ENCODE measurements at regions not wholly inside any gene's neighbourhood (a gene's known extent, or its start where the extent isn't known, plus 50 kb on each side); places are given as distances from the start of the nearest gene placed in this dataset.

DNA sequence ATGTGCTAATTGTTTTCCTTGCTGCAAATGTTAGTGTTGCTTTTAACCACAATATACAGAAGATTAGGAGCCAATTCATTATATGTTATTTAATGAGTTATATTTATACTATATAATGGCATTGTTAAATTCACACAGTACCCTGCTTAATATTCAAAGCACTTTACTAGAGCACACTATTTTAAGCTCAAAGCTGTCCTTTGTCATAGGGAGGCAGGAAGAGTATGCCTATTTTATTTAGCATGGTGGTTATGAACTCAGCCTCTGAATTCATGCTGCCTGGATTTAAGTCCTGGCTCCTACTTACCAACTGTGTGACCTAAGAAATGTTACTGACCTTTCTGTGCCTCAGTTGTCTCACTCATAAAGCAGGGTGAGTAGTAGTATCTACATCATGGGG, 80.5 kb downstream of the FASTKD2 start:
- DNase-seq: no peak

DNA sequence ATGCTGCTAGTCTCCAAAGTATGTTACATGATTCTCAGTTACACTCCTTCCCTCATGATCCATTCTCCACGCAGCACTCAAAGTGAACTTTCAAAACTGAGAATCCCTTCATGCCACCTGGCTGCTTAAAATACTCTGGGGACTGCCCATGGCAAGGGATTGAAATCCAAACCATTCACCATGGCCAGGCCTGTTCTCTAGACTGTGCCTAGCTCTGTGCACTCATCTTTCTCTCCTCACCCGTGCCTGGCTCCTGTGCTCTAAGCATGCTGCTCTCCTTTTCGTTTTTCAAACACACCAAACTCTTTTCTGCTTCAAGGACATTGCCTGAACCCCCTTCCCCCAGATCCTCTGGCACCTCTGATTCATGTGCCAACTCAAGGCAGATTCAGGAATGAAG, 80.9 kb downstream of the FASTKD2 start:
- peak in 1 of 2 experiments; percentile 66 for DNase-seq

DNA sequence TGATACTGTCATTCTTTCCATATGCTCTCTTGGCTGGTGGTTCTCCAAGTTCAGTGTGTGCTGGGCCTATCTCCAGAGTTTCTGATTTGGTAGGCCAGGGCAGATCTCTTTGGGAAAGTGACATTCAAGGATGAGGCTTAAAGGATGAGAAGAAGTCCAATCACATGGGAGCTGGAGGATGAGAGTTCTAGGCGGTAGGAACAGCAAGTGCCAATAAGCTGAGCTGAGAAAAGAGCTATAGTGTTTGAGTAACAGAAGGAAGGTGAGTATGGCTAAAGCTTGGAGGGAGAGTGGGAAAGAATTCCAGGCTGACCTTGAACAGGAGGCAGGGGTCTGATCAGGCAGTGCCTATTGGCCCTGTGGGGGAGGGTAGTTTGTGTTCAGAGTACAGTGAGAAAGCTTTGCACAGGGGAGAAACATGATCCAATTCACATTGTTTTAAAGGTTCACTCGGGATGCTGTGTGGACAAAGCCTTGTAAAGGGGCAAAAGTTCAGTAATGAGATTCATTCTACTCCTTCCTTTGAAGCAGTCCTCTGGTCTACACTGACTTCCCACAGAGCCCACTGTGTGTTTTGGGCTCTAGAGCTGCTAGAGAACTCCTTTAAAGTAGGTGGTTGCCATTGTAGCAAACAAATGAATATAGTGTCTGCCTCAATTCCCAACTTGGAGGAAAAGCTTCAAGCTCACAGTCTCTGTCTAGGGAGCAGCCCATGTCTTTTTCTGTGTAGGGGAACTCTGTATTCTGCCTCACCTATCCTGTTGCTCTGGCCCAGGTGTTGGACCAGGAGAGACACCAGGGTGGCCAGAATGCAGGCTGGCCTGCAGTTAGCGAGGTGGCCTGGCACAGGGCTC, 81.8 kb downstream of the FASTKD2 start:
- peak; percentile 65 to 88 for DNase-seq

DNA sequence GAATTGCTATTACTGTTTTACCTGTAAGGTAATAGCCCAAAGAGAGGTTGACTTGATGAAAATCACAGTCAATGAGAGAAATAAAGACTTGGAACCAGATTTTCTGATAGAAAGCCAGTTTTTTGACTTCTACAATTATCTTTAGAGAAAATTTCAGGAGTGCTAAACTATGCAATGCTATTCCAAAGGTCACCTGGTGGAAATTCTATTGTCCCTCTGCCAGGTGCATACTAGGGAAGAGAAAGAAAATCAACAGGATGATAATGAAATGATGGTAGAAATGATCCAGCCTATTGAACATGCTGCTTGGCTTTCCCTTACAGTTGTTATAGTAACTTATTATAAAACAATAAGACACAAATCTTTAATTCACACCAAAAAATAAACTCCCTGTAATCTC, 85.0 kb downstream of the FASTKD2 start:
- DNase-seq: no peak

DNA sequence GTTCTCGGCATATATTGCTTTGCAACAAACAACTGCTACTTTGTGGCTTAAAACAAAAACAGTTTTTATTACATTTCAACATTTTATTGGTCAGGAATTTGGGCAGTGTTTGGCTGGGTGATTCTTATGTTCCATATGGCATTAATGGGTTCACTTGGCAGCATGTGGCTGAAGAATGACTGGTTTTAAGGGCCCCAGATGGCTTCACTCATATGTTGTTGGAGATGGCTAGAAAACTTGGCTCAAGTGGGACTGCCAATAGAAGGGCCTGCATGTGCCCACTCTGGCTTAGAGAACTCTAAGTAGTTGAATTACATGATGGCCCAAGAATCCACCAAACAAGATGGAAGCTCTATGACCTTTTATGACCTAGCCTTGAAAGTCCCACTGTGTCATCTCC, 86.1 kb downstream of the FASTKD2 start:
- peak; percentile 83 to 96 for DNase-seq

DNA sequence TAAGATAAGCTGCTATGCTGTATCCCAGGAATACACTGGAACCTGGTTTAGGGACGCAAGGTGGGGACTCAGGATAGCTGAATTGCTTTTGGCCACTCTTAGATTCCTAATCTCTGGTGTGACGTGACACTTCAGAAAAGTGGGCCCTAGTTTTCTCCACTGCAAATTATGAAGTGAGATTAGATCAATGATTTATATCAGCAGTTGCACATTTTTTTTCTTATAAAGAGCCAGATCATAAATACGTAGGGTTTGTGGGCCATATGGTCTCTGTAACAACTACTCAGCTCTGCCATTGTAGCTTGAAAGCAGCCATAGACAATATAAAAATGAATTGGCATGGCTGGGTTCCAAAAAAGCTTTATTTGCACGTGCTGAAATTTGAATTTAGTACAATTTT, 85.4 kb upstream of the CPO start:
- peak in 1 of 2 experiments; percentile 55 for DNase-seq

DNA sequence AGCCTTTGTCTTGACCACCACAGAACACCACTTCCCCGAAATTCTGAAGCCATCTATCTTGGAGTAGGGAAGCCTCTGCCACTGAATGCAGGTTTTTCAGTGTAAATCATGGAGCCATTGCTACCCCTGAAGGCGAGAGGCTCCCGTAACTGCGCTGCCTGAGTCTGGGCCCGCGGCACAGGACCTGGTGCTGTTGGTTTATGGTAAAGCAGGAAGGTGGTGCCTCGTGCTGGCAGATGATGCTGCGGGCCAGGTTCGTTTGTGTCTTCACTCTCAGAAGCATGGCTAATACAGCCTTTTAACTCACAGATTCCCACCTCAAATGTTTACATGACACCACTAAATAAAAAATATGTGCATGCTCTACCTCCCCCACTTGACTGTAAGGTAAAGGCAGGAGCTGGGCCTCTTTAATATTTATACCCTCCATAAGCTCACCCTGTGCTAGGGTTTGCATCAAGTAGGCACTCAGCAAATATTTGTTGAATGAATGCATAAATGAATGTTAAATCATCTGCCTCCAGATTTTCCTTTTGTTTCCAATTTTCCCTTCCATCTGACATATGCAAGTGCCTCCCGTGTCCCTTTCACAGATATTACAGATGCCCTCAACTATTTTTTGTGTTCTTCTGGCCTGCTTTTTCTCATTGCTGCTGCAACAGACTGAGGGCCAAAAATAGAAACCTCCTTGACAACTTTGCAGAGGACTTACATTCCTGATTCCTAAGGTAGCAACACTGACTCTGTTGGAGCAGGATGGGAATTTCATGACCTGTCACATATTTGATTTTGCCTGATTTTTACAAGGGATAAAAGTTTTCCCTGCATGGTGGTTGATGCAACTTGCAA, 83.5 kb upstream of the CPO start:
- peak in 1 of 2 experiments; percentile 66 for DNase-seq

DNA sequence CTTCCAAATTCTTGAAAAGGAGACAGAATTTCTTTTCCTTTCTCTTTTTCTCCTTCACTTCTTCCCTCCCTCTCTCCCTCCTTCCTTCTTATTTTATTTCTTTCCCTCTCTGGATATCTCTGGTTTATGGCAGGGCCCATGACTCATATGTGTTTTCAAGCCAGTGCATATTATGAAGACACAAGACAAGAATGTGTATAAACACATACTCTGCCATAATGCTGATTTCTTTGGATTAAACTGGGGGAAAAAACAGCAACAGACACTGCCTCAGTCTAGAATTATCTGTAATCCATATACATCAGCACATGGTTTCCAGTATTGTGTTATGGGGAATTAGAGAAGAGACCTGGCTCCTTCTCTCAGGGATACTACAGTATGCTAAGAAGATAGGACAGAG, 82.8 kb upstream of the CPO start:
- no peak for DNase-seq

DNA sequence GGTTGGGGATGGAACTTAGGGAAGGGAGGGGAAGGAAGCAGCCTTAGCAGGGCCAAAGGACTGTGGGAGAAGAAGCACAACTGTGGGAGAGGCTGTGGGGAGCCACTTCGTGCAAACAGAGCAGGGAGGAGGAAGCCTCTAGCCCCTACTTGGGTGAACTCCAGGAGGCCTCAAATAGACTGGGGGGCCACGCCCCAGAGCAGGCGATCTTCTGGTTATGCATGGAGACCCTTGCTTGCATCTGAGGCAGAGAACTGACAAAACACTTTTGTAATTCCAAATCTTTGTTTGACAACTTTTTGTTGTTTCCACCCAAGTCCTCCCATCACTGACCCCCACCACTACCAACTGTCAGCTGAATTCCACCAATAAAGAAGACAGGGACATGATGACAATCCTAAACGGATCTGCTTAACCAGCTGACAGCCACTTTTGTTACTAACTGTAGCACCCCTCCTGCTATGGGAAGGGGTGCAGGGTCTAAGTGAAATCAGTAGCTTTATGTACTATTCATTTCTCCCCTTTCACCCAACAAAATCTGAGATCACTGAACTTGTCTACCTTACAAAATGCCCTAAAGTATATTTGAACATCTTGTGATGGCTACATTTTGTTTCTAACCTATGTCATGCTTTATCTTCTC, 80.5 kb upstream of the CPO start:
- DNase-seq: no peak

DNA sequence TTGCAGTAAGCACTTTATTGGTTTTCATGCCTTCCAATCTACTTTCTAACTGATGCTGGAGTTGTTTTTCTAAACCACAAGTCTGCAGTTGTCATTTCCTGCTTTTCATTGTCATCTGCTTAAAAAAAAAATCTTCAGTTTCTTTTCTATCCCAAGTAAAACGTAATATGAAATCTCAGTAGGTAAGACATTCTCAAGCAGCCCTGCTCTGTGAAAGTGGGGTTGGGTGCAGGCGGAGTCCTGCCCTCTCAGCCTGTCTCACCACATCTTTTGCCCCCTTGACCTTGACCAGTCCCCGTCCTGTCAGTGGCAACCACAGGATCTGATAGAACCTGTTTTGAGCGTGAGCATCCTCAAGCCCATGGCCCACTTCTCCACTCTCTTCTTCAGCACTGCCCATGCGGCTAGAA, 80.0 kb upstream of the CPO start:
- DNase-seq: no peak

DNA sequence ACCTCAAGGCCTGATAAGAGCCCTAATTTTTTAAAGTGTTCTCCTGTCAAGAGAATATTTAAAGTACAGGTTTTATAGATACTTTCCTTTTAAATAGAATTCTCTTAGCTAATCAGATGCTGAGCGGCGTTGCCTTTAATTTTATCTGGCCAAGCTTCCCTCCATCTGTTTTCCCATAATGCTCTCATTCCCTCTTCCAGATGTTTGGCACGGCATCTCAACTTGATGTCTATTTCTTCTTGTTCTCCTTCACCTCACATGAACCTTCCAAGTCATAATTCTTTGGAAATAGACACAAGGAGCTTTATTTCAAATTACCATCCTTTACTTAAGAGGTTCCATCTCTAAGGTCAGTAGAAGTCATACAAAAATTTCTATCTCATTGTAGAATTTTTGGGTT, 76.1 kb upstream of the CPO start:
- DNase-seq: peak in 1 of 2 experiments; percentile 47

DNA sequence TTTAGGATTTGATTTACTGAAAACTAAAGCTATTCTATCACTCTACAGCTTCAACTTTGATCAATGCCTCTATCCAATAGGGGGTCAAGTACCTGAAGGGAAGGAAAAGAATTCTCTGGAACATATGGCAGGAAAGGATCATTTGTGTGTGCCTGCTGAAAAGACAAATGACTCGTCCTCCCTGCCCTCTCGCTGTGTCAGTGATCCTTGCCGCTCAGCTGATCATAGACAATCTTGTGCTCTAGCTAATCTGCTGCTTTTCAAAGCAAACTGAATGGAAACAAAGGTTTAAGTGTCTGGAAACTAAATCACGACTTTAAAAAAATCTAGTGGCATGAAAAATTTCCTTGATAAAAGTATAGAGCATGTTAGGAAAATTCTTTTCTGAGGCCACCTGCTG, 75.6 kb upstream of the CPO start:
- peak in 1 of 2 experiments; percentile 32 for DNase-seq

DNA sequence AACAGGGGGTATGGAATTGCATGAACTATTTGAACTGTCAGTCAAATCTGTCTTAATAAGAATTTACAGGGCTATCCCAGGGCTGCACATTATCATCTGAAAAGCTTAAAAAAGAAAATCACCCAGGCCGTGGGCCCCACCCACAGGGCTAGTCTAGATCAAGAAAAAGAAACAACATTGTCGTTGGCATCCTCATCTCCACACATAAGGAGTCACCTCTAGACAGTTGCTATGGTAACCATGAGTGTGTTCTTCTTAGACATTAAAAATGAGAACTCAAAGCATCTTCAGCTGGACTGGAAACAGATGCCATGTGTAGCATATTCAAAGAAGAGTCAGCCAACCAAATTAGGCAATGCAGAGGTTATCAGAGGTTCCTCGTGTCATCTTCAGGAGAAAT, 72.3 kb upstream of the CPO start:
- peak in 1 of 2 experiments; percentile 16 for DNase-seq

DNA sequence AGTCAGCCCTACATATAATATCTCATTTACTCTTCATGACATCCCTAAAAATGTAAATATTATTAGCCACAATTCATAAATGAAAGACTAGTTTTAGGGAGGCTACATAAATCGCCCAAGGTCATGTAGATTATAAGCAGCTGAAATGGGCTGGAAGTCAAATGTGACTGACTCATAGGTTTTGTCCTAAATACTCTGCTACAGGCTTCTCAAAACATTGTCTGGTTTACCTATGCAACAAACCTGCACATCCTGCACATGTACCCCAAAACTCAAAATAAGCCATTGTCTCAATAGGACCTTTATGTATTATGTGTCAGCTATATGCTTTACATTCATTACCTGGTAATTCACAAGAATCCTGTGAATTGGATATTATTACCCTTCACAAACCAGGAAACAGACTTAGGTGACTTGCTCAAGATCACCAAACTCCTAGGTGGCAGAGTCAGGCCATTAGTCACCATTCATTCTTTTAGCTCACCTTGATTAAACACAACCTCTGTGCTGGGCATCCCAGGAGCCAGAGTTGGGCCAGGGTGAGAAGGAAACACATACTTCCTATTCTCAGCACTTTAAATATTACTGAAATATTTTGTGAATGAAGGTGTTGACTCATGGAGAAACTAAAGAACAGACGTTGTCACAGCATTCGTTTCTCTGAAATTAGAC, 69.4 kb upstream of the CPO start:
- no peak for DNase-seq

DNA sequence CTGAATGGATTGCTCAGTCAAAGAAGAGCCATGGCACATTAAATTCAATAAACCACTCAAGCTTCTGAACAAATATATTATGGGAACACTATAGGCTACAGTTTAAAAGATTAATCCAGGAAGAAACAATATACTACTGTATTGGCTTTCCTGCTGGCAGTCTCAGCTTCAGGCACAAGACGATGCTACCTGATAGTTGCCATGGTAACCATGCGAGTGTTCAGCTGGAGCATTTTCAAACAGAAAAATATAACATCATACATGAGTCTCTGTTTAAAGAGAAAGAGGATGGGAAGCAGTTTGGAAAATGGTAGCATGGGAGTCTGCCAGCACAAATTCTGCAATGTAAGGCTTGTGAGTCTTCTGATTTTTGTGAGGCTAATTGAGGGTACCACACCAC, 65.9 kb upstream of the CPO start:
- no peak for DNase-seq

DNA sequence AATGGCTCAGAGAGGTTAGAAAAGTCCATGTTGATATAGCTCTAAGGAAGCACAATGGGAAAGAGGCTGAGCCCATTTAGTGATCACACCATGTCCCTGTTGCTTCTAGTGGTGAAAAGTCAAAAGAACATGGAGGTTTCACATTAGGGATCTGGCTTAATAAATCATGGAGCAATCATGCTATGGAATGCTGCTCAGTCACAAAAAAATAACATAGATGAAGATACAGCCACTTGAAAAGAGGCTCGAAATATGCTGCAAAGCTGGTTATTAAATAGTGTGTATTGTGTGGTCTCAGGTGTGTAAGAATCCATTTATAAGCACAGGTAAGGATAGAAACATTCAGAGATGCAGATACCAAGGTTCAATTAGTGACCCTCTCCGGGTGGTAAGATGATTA, 63.6 kb upstream of the CPO start:
- no peak for DNase-seq

DNA sequence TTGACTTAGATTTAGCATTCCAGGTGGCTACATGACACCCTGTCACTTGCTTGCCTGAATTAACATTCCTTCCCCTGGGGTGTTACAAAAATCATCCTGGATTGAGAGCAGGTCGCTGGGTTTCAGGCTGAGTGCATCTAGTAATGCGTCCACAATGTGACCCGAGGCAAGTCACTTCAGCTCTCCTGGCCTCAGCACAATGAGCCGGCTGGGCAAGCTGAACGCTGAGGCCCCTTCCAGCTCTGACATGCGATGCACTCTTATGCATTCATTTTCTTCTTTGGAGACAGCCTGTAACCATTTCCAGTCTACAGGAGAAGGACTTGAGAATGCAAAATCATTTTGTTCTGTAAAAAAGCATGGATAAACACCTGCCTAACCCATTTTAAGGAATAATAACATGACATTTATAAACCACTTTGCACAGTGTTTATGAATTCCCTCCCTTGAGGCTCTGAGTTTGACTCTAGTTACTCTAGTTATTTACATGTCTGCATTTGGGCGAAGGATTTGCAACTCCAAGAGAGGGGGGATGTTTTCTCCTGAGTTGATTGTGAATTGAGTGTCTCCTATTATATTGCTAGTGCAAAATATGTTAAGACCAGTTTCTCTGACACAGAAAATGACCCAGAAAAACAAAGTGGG, 63.0 kb upstream of the CPO start:
- no peak for DNase-seq

DNA sequence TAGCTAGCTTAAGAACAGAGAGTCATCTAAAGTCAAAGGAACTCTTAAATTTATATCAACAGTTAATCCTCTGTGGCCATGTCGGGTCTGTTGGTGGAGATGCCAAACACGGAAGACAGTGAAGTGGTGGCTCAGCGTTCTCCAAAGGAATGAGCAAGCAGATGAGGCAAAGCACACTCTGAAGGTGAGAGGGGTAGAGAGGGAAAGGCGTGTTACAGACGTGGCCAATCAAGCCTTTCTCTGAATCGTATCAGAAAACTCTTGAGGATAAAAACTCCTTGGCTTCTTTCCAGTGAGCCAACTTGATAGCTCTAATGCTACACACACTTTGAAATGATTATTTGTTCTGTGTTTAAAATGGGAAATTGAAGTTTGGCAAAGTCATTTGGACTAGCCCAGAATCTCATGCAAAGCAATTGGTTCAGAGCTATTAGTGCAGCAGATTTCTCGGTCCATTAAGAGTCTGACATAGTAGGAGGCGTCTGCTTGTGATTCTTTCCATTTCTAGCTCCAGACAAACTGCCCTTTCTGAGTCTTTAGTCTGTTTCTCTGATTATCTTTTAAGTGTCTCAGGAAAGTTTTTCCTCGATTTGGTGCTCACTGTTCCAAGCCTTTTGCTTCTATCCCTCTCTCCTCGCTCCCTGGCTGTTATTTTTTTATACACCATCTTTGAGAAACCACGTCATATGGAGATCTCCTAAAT, 57.5 kb upstream of the CPO start:
- peak in 1 of 2 experiments; percentile 15 for DNase-seq

DNA sequence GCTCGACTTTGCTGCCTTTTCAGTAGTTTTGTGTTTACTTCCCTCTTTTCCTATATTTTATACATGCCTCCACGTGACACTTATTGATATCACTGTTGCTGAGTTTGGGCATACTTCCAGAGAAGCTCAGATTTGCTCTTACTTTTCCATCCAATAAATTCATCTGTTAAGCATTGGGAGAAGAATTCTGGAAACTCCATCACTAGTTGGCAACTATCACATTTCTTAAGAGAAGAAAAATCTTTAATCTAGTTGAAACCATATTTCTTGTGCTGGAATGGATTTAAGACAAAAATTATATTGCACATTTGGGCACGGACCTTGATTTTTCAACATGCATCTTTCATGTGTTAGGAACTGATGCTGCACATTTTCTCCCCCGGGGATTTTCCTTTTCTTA, 52.6 kb upstream of the CPO start:
- DNase-seq: no peak

DNA sequence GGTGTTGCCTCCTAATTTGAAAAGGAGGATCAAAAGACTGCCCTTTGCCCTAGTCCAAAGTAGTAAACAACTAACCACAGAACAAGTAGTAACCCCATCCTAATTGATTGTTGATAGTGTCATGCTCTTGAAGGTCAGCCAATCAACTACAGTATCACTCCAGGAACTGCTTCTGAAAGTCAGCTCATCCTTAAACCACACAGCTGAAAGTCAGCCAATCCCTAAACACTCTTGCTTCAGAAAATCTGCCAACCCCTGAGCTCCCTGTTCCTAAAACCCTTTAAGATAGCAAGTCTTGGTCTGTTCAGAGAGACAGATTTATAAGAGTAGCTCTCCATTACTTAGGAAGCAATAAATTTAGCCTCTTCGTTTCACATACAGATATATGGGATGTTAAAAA, 51.6 kb upstream of the CPO start:
- peak in 1 of 2 experiments; percentile 3 for DNase-seq
